ENCODE measurements at regions not wholly inside any gene's neighbourhood (a gene's known extent, or its start where the extent isn't known, plus 50 kb on each side); places are given as distances from the start of the nearest gene placed in this dataset.

DNA sequence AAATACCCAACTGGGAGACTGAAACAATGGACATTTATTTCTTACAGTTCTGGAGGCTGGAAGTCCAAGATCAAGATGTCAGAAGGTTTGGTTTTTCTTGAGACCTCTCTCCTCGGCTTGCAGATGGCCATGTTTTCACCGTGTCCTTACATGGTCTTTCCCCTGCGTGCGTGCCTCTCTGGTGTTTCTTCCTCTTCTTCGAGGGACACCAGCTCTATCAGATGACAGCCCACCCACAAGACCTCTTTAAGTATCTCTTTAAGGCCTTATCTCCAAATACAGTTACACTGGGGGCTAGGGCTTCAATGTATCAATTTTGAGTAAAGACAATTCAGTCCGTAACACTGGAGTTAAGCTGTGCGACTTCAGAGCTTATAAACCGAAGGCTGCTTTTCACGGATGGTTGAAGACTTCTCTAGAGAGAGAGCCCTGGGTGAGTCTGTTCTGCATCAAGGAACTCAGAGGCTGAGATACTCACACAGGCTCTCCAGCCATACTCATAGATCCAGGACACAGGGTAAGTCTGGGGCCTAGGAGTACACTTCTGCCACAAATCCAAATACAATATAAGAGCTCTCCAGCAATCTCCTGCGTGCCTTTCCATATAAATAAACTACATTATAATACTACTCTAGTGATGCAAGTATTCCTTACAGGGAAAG, 339.9 kb upstream of the PKDCC start:
- no peak for DNase-seq

GRCh38 chr2:41709702-41710599, 337.9 kb upstream of the PKDCC start:
- no peak for DNase-seq

GRCh38 chr2:41710944-41711343, 336.9 kb upstream of the PKDCC start:
- peak in 1 of 2 donors; percentile 22 for DNase-seq

DNA sequence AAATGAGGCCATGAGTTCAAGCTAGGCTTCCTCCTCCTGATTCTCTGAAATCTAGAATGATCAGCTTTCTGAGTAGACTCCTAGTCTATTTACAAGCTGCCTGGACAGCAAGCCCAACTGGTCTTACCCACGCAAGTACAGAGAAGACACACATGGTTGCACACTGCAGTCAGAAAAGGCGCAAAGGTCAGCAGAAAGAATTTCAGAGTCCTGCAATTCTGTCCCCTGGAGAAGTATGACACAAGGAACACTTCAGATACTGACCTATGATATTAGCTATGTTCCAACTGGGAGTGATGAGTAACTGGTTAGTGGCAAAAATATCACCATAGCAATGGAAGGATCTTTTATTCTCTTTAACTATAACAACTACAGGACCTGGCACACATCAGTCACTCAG, 336.1 kb upstream of the PKDCC start:
- DNase-seq, result no peak

DNA sequence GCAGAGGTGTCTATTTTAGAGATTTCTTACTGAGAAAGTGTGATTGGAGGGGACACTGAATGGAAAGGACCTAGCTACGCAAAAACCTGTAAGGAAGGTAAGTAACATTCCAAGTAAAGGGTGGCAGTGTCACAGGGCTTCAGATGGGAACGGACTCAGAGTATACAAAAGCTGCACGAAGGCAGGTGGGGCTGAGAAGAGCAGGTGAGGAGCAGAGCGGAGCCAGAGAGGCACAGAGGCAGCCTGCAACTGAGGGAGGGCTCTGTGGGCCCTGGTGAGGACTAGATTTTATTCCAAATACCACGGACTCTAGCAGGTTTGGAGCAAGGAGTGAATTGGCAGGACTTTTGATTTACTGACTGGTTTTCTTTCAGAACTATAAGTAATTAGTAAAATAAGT, 331.3 kb upstream of the PKDCC start:
- no peak for DNase-seq

DNA sequence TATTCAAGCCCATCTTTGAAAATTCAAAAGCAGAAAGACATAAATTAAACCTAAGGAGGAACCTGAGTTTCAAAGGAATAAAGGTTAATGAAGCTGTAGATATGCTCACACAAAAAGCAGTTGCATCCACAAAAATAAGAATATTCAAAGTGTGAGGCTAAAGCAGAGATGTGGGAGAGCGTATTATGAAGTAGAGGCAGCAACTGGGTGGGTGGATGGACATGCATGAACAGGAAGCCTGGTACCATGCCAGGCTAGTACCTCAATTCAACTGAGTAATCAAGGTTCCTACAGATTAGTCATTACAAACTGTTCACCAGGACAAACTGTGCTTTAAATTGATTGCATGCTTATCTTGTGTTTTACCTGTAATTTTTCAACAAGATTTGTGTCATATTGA, 330.0 kb upstream of the PKDCC start:
- DNase-seq, result no peak

GRCh38 chr2:41718705-41719104, 329.1 kb upstream of the PKDCC start:
- DNase-seq, result peak; percentile 62 to 65

- no peak for DNase-seq
Observed at GRCh38 chr2:41719756-41720155, 328.1 kb upstream of the PKDCC start.

DNA sequence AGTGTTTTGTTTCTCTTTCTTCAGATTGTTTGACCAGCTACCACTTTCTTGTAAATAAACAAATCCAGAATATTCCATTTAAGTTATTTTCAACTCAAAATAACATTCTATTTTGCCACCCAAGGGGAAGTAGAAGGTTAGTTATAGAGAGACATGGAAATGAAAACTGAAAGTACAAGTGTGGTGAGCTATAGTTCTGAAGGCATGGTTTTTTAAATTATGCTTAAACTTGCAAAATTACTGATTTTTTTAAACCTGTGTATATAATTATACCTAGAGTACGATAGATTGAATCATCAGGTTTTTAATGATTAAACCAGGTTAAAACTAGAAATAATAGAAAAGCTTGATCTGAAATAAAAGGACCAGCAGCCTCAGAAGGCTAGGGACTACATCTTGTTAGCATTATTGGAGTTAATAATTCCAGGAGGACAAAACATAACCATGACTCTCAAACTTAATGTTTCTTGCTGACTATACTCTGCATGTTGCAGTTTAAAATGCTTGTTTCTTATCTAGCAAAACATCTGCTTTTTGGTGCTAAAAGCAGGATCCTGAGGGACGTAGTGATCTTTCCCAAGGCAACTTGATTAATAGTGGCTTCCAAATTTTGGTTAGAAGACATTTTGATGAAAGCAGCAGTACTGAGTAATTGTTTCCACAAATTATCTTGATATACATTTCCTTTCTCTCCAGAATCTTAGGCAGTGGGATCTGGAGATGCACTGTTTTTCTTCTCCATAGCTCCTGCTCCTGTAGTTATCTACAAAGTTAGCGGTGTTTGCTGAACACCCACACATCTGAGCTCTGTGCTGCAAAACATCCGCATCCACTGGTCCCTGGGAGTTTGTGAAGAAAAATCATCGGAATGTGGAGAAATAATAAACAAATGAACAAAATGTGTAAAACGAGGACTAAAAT, 327.2 kb upstream of the PKDCC start:
- peak; percentile 9 to 21 for DNase-seq

DNA sequence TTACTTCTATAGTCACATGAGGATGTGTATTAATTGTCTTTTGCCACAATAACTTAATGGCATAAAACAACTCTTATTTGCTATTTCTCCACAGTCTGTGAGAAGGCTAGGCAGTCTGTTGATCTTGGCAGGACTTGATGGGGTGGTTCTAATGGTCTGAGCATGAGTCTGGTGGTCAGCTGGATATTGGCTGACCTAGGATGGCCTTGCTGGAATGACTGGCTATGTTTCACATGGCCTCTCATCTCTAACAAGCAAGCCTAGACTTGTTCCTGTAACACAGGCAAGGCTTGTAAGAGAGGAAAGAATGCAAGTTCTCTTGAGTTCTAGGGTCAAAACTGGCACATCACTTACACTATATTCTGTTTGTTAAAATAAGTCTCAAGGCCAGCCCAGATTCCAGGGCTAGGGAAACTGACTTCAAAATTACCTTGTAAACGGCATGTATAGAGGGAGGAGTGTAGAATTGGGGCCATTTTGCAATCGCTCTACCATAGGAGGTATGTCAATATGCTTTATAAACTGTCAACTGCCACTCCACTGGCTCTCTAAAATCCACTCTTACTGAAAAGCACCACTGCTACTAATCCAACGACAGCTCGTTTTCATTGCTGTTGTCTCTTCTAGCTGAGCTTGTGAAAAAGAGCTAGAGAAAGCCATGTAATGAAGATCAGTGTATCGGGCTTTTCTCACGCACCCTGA, 325.0 kb upstream of the PKDCC start:
- DNase-seq, result no peak

DNA sequence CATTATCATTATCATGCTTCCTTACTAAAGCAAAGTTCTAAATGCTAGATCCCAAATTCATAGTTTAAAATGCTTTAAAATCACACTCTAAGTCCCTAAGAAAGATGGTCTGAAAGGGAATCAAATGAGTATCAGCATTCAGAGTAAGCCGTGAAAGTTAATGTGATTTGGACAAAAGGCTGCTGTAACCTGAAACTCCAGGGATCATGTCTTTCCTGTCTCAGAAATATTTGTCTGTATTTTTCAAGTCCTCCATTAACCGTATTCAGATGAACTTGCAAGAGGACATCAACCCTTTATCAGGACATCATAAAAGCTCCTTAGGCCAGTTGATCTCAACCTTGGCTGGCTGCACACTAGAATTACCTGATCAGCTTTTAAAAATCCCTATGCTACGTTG, 324.3 kb upstream of the PKDCC start:
- DNase-seq, result no peak

- DNase-seq, result no peak
Observed at GRCh38 chr2:41724465-41724864, 323.4 kb upstream of the PKDCC start.

- DNase-seq, result no peak
Observed at GRCh38 chr2:41725901-41726300, 321.9 kb upstream of the PKDCC start.

- DNase-seq, result no peak
Observed at GRCh38 chr2:41726364-41726763, 321.5 kb upstream of the PKDCC start.

DNA sequence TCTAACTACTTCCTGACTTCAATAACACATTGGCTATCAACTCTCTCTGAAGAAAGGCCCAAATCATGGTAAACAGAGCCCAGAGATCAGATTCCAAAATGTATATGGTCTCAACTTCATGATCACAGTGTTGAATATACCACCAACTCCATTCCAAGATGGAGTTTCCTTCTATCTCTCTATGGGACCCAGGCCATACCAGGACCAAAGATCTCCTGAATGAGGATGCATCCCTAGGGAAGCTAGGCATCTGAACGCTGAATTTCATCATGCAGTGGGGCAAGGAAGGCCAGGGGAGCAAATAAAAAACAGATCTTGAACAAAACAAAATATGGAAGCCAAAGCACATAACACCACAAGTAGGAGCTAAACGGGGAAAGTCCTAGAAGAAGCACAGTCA, 320.7 kb upstream of the PKDCC start:
- DNase-seq, result no peak

- DNase-seq, result no peak
Observed at GRCh38 chr2:41727711-41728110, 320.1 kb upstream of the PKDCC start.

DNA sequence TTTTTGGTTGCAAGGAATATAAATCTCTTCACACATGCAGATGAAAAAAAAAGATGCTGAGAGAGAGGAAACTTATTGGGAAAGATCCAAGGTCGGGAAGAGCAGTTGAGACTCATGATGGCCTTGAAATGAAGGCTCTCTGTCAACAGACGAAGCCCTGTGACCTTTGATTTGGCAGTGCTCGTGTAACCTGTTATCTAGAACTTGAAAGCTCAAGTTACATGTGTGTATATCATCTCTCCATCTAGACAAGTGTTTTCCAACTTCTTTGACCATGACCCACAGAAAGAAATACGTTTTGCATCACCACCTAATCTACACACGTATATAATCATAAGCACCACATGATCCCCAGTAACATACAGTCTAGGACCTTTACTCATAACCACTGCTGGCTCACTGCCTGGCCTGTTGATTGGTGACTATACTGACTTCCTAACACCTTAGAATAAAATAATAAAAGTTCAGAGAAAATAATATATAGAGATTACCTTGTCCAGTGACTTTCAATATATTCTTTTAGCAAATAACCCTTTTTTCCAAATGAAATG, 319.0 kb upstream of the PKDCC start:
- DNase-seq, result no peak

DNA sequence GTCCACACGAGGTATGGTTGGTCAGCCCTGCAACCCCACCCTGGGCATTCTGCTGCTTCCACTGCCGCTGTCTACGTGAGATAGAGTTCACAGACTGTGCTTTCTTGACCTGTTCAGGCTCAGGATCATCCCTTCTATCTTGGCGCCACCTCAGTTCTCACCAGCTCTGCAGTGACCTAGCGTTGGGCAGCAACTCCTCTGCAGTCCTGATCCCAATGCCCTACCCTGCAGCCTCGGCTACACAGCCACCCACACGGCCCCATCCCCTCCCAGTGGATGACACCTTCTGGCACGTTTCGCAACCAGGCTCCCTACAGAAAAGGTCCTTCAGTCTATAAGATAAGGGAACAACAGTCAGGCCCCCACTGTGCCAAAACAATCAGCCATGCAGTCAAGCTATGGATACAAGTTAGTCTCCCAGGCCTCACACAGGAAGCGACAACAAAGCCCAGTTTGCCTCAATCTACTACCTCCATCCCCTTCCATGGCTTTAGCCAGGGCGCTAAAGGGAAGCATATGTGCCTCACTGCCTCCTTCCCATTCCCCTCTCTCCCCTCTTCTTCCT, 317.9 kb upstream of the PKDCC start:
- DNase-seq, result no peak

DNA sequence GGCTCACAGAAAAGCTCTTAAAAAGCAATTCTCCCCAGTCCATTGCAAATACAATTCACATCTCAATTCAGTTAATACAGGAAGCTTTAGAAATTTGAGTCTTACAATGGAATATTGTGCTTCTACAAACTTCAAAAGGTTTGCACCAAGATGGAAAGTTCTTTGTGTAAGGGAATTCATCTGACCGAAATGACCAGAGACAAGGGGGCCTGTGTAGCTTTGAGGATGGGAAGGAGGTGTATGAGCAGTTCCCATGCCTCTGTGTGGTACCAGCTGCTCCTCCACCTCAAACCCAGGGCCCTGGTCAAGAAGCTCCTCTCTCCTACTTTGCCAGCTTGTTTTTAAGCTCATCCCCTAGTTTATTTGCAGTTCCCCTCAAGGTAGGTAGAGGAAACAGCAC, 312.8 kb upstream of the PKDCC start:
- no peak for DNase-seq

DNA sequence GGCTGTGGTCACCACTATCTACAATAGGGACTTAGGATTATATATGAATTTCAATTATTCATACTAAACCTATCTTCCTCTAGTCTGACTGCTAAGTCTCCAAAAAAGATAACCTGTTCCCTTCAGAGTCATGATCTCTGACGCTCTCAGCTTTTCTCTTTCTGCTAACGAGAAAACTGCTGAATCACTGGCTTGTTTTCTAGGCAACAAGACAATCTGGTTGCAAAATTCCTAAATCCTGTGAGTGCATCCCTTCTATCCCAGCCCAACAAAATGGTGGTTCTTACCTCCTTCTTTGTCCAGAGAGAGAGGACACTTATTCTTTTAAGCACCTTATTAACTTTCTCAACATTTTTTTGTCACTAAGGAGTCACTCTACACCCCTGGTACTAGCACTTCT, 312.3 kb upstream of the PKDCC start:
- peak; percentile 5 to 9 for DNase-seq

DNA sequence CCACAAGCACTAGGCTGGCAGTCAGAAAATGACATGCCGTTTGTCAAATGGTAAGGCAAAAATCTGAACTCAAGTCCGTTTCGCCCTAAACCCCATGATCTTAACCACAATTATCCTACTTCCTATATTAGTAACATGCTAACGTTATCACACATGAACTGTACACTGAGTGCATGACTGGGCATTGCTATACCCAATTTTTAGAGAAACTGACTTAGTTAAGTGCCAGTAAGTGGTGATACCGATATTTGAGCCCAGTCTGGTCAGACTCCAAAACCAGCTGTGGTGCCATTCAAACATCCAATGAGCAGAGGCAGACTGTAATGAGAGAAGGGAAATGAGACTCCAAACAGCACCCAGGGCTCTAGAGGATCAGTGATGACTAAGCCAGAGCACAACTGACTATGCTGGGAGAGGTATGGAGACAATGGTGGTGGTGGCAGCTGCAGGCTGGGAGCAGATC, 311.7 kb upstream of the PKDCC start:
- DNase-seq, result peak; percentile 45 to 69

DNA sequence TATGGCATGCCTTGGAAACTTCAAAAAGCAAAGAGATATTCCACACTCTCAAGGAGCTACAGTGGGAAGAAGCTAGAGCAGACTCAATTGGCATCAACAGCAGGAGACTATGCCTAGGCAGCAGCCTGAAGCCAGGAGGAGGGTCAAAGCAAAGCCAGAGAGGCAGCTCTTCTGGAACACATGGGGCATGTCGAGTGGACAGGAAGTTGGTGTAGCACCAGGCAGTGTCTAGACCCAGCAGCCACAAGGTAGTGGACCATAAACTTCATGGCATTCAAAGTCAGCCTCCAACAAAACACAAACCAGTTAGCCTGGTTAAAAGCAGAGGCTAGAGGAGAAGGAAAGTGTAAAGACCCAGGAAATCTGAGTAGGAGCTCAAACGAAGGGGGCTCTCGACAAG, 311.2 kb upstream of the PKDCC start:
- no peak for DNase-seq
